ENCODE measurements at regions not wholly inside any gene's neighbourhood (a gene's known extent, or its start where the extent isn't known, plus 50 kb on each side); places are given as distances from the start of the nearest gene placed in this dataset.

DNA sequence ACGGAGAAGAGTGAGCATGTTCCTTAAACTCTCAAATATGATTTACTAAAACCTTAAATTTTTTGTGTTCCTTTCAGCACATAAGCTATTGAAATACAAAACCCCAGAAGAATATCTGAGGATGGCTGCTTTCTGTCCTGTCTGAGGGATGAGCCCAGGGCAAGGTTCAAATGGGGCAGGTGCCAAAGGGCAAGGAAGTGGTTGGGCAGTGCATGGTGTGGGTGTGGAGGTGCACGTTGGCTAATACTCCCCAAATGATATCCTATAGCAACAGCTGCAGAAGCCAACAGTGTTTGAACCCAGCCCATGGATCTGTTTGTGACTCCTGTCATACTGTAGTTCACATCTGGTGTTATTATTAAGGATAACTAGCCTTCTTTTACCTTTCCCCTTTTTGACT, 183.0 kb downstream of the CDCA7 start:
- H3K4me1 ChIP-seq (replicated peaks) = no peaks in the 10 kb centered on the region
- TF ChIP-seq POLR2AphosphoS5 (IDR thresholded peaks at IDR 0.05) (no peak), POLR2A (IDR thresholded peaks at IDR 0.05) (no peak)
- TF ChIP-seq, protein P1, sequence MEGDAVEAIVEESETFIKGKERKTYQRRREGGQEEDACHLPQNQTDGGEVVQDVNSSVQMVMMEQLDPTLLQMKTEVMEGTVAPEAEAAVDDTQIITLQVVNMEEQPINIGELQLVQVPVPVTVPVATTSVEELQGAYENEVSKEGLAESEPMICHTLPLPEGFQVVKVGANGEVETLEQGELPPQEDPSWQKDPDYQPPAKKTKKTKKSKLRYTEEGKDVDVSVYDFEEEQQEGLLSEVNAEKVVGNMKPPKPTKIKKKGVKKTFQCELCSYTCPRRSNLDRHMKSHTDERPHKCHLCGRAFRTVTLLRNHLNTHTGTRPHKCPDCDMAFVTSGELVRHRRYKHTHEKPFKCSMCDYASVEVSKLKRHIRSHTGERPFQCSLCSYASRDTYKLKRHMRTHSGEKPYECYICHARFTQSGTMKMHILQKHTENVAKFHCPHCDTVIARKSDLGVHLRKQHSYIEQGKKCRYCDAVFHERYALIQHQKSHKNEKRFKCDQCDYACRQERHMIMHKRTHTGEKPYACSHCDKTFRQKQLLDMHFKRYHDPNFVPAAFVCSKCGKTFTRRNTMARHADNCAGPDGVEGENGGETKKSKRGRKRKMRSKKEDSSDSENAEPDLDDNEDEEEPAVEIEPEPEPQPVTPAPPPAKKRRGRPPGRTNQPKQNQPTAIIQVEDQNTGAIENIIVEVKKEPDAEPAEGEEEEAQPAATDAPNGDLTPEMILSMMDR (IDR thresholded peaks at IDR 0.05) = no peak
- DNase-seq (ENCODE audit: low spot score) = no peak
- H3K27ac ChIP-seq = no peak overlapping the region
- no peaks in the 10 kb centered on the region for H3K9me3 ChIP-seq
- intact Hi-C loops (cut with DNase I) = no loop called here
- no peak overlapping the region for H3K4me3 ChIP-seq
- no peaks in the 10 kb centered on the region for H3K36me3 ChIP-seq
- H3K27me3 ChIP-seq (replicated peaks; ENCODE audit: insufficient read depth) = no peaks in the 10 kb centered on the region
- 71% methylated on average over 2 of the region's 2 CpGs for WGBS

DNA sequence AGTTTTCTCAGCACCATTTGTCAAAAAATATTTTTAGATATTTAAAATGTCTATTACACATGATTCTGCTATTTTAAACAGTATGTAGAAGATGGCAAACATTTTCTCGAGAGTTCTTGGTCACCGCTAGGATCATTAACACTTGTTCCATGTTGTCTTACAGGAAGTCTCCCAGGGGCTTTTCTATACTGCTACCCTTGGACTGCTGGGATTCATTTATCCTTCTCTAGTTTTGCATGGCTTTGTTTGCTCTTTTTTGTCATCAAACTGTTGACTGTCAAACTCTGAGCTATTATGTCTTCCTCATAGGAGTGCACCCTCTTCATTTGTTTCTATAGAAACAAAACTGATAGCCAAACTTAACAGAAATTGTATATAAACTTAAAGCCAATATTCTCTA, 184.9 kb downstream of the CDCA7 start:
- Histone ChIP-seq H3K36me3 (no peaks in the 10 kb centered on the region), H3K27ac (no peak overlapping the region), H3K9me3 (no peaks in the 10 kb centered on the region), H3K27me3 (replicated peaks; ENCODE audit: insufficient read depth) (no peaks in the 10 kb centered on the region), H3K4me3 (no peak overlapping the region), H3K4me1 (replicated peaks) (no peaks in the 10 kb centered on the region)
- TF ChIP-seq POLR2AphosphoS5 (IDR thresholded peaks at IDR 0.05) = no peak
- TF ChIP-seq, protein P1 (IDR thresholded peaks at IDR 0.05) = no peak
- 97% methylated on average over 2 of the region's 2 CpGs for whole genome bisulfite sequencing
- no peak for DNase-seq (ENCODE audit: low spot score)
- intact Hi-C loops (cut with DNase I) = no loop called here

DNA sequence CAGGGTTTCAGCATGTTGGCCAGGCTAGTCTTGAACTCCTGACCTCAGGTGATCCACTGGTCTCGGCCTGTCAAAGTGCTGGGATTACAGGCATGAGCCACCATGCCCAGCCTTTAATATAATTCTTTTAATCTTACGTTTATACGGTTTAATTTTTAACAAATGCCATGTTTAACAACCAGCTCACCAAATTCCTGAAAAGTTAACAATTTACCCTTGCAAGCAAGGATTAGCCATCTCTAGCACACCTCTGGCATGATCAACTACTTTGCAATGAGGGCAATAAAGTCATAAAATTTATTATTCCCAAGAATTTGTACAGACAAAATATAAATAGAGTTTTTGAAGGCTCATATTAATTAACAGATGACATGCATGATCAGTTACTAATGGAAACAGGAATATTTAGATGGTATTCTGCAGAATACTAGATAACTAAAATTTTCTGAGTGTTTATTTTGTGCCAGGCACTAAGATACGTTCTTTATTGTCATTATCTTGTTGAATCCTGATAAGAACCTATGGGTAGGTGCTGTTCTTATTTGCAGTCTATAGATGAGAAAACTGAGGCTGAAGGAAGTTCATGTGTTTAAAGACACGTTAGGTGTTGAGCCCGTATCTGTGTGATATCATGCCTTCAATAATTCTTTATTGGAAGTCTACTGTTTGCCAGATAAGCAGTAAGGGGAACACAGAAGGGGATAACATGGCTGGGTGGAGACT, 190.1 kb downstream of the CDCA7 start:
- no peaks in the 10 kb centered on the region for H3K4me1 ChIP-seq (replicated peaks)

DNA sequence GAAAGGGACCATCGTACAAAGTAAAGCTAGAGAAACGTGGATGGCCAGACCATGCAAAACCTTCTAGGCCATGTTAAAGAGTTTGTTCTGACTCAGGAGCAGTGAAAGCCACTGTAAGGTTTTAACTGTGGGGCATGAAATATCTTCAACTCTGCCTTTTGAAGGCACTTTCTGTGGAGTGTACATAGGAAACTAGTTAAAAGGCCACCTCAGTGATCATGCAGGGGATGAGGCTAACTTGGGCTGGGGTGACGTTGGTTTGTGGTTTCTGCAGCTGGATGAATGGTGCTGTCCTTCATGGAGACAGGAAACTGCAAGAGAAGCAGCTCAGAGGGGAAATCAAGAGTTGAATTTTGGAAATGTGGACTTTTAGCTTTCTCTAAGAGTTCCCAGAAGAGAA, 190.7 kb downstream of the CDCA7 start:
- no peak for TF ChIP-seq POLR2AphosphoS5 (IDR thresholded peaks at IDR 0.05)
- TF ChIP-seq, protein P1 (IDR thresholded peaks at IDR 0.05) = no peak
- Histone ChIP-seq H3K4me3 (no peak overlapping the region), H3K9me3 (no peaks in the 10 kb centered on the region), H3K27me3 (replicated peaks; ENCODE audit: insufficient read depth) (no peaks in the 10 kb centered on the region), H3K36me3 (no peaks in the 10 kb centered on the region), H3K4me1 (replicated peaks) (no peaks in the 10 kb centered on the region), H3K27ac (no peak overlapping the region)
- intact Hi-C loops (cut with DNase I) = no loop called here
- WGBS = 82% methylated on average over 3 of the region's 3 CpGs
- no peak for DNase-seq (ENCODE audit: low spot score)

More for the DNA sequence above, 190.1 kb downstream of the CDCA7 start:
- no peak overlapping the region for H3K4me3 ChIP-seq
- no peak overlapping the region for H3K27ac ChIP-seq
- H3K27me3 ChIP-seq (replicated peaks; ENCODE audit: insufficient read depth) = no peaks in the 10 kb centered on the region
- no peaks in the 10 kb centered on the region for H3K9me3 ChIP-seq
- TF ChIP-seq POLR2AphosphoS5 (IDR thresholded peaks at IDR 0.05) (no peak), POLR2A (IDR thresholded peaks at IDR 0.05) (no peak)
- TF ChIP-seq, protein P1 (IDR thresholded peaks at IDR 0.05) = no peak
- 66% methylated on average over 6 of the region's 6 CpGs for WGBS
- no peaks in the 10 kb centered on the region for H3K36me3 ChIP-seq
- no peak for DNase-seq (ENCODE audit: low spot score)
- intact Hi-C loops (cut with DNase I) = no loop called here

DNA sequence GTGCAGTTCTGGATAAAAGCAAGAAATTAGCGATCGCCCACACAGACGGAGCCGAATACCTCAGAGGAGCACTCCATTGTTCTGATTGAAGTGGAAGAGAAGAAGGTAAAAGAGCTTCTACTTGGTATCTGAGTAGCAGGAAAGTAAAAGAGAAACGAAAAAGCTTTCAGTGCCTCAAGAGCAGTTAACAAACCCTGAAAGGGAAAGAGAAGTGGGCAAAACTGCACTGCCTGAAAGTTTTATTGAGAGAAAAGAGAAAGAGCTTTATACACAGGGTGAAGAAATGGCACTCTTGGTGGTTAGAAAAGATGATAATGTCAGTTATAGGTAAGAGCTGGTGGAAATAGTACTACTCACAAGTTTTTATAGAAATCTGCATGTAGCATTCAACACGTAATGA, 192.8 kb downstream of the CDCA7 start:
- H3K27me3 ChIP-seq (replicated peaks; ENCODE audit: insufficient read depth) = no peaks in the 10 kb centered on the region
- DNase-seq (ENCODE audit: low spot score) = no peak
- H3K36me3 ChIP-seq = no peaks in the 10 kb centered on the region
- H3K9me3 ChIP-seq = no peaks in the 10 kb centered on the region
- WGBS = 75% methylated on average over 6 of the region's 6 CpGs
- H3K27ac ChIP-seq = no peak overlapping the region
- intact Hi-C loops (cut with DNase I) = no loop called here
- TF ChIP-seq POLR2A (IDR thresholded peaks at IDR 0.05) (no peak), POLR2AphosphoS5 (IDR thresholded peaks at IDR 0.05) (no peak)
- TF ChIP-seq, protein P1 (IDR thresholded peaks at IDR 0.05) = no peak
- no peak overlapping the region for H3K4me3 ChIP-seq
- H3K4me1 ChIP-seq (replicated peaks) = no peaks in the 10 kb centered on the region

All from prostate gland (tissue), 2 donors.